ENCODE measurements at regions not wholly inside any gene's neighbourhood (a gene's known extent, or its start where the extent isn't known, plus 50 kb on each side); places are given as distances from the start of the nearest gene placed in this dataset.

GRCh38 chr9:118575341-118576070, 793.7 kb downstream of the BRINP1 start:
- TF ChIP-seq CTCF (IDR thresholded peaks at IDR 0.05) (no peak), PREB (CRISPR knock-in tag; IDR thresholded peaks at IDR 0.05; ENCODE audit: borderline replicate concordance) (no peak), SMAD4 (CRISPR knock-in tag; IDR thresholded peaks at IDR 0.05) (no peak), ZBTB21 (CRISPR knock-in tag; IDR thresholded peaks at IDR 0.05; ENCODE audit: borderline replicate concordance) (no peak)

Data from WTC11 (cell line).